SJSA1 (cell line): ENCODE measurements at regions not wholly inside any gene's neighbourhood (a gene's known extent, or its start where the extent isn't known, plus 50 kb on each side); places are given as distances from the start of the nearest gene placed in this dataset.

Experiments used
- DNase-seq, 2 experiments: peaks; one replicate each; pipeline ENCODE4 v3.0.0-alpha.2; 2015 to 2020; ENCODE audit warnings: low spot score in 2 of 2, low read depth in 1 of 2
- H3K27ac ChIP-seq: fragments of 250-450 bp; sonication (Bioruptor Pico); 2 replicates; pipeline ENCODE4 v1.5.1; 2020; ENCODE audit warnings: mild to moderate bottlenecking, moderate library complexity
- H3K27me3 ChIP-seq: fragments of 250-450 bp; sonication (Bioruptor Pico); replicated peaks from 2 replicates; pipeline ENCODE4 v1.5.1; 2020; ENCODE audit warnings: mild to moderate bottlenecking, moderate library complexity
- H3K36me3 ChIP-seq: fragments of 250-450 bp; sonication (Bioruptor Pico); 2 replicates; pipeline ENCODE4 v1.5.1; 2020; ENCODE audit warnings: mild to moderate bottlenecking
- H3K4me1 ChIP-seq: fragments of 250-450 bp; sonication (Bioruptor Pico); replicated peaks from 2 replicates; pipeline ENCODE4 v1.6.1; 2021; ENCODE audit warnings: mild to moderate bottlenecking
- H3K4me3 ChIP-seq: fragments of 250-450 bp; sonication (Bioruptor Pico); 2 replicates; pipeline ENCODE4 v1.5.1; 2020; ENCODE audit warnings: mild to moderate bottlenecking
- H3K9me3 ChIP-seq: fragments of 250-450 bp; sonication (Bioruptor Pico); replicated peaks from 2 replicates; pipeline ENCODE4 v1.5.1; 2020; ENCODE audit warnings: mild to moderate bottlenecking

DNA sequence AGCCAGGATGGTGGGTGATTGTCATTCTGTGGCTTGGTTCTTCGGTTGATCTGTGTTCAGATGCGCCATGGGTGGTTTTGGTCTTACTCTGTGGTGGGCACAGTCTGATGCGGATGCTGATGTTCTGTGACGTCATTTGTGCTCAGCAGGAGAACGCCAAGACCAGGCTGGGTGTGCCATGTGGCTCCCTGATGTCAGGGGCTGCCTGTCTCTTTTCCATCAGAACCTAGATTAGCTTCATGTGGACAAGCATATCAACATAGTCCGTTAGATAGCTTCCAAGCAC is 100.6 kb upstream of the ARL4C start:
- Histone ChIP-seq H3K27me3 (no peaks in the 10 kb centered on the region), H3K27ac (no peak overlapping the region), H3K4me3 (no peak overlapping the region), H3K9me3 (no peaks in the 10 kb centered on the region; the same call in 1 of the 2 replicates), H3K36me3 (no peaks in the 10 kb centered on the region), H3K4me1 (peaks cover 41% of the 10 kb centered on the region)
- DNase-seq = no peak

DNA sequence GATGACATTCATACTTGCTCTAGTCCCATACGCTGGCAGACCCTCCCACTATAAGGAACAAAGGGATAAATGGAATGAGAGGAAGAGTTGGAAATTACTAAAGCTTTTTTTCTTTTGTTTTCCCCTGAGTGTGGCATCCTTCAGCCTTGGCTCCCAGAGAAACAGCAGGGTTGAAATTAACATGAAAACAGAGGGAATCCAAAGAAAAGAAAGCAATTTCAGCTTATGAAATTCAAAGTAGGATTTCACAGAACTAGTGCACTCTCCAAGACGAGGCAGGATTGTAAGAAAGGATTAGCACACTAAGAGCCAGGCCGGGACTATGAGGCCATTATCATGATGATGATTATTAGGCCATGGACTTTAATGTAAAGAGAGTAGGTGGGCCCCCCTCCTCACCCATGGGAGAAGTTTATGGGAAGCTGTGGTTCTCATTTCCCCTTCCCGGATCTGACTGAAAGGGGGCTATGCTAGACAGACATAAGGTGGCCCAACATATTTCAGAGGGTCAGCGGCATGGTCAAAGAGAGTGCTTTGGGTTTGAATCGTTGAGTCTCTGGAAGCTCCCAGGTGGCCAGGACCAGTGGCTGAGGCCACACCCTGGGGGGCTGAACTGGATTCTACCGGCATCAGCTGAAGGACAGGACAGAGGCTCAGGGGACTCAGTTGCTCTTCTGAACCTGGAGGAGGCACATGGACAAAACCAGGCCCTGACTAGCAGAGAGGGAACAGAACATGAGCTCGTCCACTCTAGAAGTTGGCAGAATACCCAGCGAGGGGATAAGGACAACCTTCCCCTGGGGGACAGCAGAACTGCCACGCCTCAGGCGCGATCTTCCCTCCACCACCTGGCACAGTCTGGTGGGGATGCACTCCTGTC is 100.1 kb upstream of the ARL4C start:
- Histone ChIP-seq H3K27me3 (no peaks in the 10 kb centered on the region), H3K4me1 (peaks cover 41% of the 10 kb centered on the region), H3K27ac (peak overlapping the region; percentile 86), H3K4me3 (no peak overlapping the region), H3K36me3 (no peaks in the 10 kb centered on the region), H3K9me3 (no peaks in the 10 kb centered on the region; the same call in 1 of the 2 replicates)
- no peak for DNase-seq

DNA sequence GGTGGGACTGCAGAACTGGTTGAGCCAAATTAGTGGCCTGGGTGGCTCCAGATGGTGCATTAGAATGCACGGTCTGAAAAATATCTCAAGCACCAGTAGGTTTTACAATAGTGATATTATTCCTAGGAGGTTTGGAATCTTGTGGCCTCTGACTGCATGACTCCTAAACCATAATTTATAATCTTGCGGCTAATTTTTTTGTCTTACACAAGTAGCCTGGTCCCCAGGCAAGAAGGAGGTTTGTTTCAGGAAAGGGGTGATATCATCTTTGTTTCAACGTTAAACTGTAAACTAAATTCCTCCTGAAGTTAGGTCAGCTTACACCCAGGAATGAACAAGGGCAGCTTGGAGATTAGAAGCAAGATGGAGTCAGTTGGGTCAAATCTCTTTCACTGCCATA is 98.9 kb upstream of the ARL4C start:
- DNase-seq = peak; percentile 55 to 91
- no peaks in the 10 kb centered on the region for H3K27me3 ChIP-seq
- no peaks in the 10 kb centered on the region for H3K36me3 ChIP-seq
- H3K27ac ChIP-seq = peak overlapping the region; percentile 86
- H3K4me1 ChIP-seq = peaks cover 38% of the 10 kb centered on the region
- H3K9me3 ChIP-seq = no peaks in the 10 kb centered on the region; the same call in 1 of the 2 replicates
- no peak overlapping the region for H3K4me3 ChIP-seq

DNA sequence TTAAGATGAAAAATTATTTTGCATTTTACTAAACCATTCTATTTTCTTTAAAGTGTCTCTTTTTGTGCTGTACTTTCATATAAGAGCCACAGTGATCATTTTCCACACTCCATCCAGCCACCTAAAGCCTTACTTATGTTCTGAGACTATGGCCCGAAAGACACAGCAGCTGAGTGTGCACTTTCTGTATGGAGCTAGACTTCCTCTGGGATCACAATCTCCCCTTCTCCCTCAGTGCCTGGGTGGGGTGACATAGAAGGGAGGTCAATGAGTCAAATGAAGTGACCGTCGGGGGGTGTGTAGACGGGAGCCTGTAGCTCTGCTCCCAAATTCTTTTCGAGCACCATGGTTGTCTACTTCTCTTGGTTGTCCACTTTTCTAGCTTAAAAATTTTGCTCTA is 97.8 kb upstream of the ARL4C start:
- Histone ChIP-seq H3K9me3 (no peaks in the 10 kb centered on the region), H3K27ac (peak overlapping the region; percentile 53), H3K4me1 (peaks cover 38% of the 10 kb centered on the region), H3K36me3 (no peaks in the 10 kb centered on the region), H3K27me3 (no peaks in the 10 kb centered on the region), H3K4me3 (no peak overlapping the region)
- no peak for DNase-seq

DNA sequence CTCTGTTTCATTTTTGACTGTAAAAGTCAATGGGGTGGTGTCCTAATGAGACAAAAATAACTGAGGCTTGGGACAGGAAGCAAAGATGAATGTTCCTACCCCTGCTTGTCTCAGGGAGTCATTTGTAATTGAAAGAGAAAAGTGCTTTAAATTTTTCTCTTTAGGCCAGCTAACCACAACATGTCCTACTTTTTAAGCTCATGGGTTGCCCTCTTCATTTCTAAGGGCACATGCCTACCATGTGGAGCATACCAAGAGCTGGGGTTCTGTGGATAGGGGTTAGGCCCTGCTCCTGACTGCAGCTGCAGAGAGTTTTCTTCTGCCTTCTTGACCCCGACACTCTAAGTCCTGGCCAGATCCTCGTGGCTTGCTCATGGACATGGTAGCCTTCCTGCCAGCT is 96.8 kb upstream of the ARL4C start:
- no peak overlapping the region for H3K4me3 ChIP-seq
- no peaks in the 10 kb centered on the region for H3K9me3 ChIP-seq
- no peaks in the 10 kb centered on the region for H3K27me3 ChIP-seq
- no peaks in the 10 kb centered on the region for H3K36me3 ChIP-seq
- peak overlapping the region; percentile 53 for H3K27ac ChIP-seq
- peak in 1 of 2 experiments; percentile 11 for DNase-seq
- H3K4me1 ChIP-seq = peaks cover 43% of the 10 kb centered on the region

DNA sequence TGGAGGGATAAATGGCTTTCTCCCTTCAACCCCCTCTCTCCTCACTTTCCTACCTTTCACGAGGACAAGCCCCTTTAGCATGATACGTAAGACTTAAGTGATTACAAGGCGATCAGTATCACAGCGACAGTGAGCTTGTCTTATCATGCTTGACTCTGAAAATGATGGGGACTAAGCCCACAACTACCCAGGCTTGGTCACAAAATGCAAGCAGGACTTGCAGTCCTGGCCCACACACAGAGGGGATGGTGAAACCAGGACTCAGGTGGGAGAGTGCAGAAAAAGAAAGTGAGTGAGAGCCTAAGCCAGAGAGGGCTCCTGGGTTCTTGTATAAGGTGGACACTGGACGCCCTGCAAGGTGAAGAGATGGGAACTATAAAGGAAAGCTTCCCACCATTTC is 95.7 kb upstream of the ARL4C start:
- no peak for DNase-seq
- Histone ChIP-seq H3K27me3 (no peaks in the 10 kb centered on the region), H3K9me3 (no peaks in the 10 kb centered on the region), H3K27ac (no peak overlapping the region), H3K4me3 (no peak overlapping the region), H3K36me3 (no peaks in the 10 kb centered on the region), H3K4me1 (peaks cover 54% of the 10 kb centered on the region)

DNA sequence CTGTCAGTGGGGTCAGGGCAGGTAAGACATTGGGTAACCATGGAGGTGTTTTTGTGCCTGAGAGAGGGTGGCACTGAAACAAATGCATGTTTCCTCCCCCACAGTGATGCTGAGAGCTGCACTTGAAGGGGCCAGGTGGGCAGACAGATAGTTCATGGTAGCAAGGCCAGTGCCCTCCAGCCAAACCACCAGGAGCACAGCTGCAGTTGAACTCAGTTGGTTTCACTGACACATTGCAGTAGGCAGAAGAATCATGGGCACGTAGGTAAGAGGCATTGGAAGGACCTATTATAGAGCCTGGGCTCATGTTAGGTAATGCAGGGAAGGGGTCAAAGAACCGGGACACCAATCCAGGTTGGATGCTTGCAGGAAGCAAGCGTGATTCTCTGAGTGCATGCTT is 93.2 kb upstream of the ARL4C start:
- Histone ChIP-seq H3K4me3 (no peak overlapping the region), H3K36me3 (no peaks in the 10 kb centered on the region), H3K27ac (no peak overlapping the region), H3K27me3 (no peaks in the 10 kb centered on the region), H3K9me3 (no peaks in the 10 kb centered on the region), H3K4me1 (peaks cover 50% of the 10 kb centered on the region)
- no peak for DNase-seq

DNA sequence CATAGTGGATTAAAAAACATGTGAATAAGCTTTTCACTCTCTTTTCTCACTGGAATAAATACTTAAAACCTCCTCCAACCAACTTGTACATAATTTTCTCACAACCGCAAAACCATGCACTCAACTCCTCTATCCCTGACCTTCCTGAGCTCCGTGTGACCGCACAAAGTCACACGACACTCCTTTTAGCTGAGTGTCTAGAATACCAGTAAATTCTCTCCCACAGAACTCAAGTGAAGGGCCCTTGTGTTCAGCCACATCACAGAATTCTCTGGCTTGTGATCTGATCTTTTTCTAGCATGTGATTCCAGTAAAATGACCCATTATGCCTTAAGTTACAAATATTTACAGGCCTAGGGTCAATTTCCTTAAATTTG is 91.2 kb upstream of the ARL4C start:
- Histone ChIP-seq H3K4me3 (no peak overlapping the region), H3K9me3 (no peaks in the 10 kb centered on the region), H3K27ac (peak overlapping the region; percentile 84), H3K36me3 (no peaks in the 10 kb centered on the region), H3K27me3 (no peaks in the 10 kb centered on the region), H3K4me1 (peaks cover 32% of the 10 kb centered on the region)
- no peak for DNase-seq

DNA sequence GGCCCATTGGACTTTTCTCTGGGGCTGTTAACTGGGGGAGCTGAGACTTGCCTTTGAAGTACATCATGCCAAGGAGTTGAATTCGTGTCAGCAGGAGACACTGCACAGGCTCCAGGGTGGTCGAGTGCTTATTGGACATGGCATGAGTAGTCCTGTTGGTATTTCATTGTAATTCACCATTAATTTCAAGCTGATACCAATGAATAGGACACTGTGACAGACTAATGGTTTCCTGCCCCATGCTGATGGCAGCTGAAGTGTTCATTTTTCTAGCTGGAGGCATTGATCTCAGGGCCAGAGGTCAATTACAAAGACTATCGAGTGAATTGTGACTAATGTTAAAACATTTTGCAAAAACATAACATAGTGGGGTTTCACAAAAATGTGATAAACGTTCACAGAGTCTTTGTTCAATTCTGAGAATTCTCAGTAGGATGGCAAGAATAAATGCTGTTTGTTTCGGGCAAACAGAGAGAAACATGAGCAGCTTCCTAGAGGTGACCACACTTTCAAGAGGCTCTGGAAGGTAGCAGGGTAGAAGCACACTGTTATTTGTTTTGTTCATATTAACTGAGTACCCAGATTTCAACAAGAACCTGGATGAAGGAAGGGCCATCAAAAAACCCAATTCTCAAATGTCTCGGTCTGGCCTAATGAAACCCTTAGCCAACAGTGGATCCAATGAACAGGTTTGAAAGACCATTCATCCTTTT is 90.6 kb upstream of the ARL4C start:
- no peak overlapping the region for H3K4me3 ChIP-seq
- H3K27me3 ChIP-seq = no peaks in the 10 kb centered on the region
- no peaks in the 10 kb centered on the region for H3K36me3 ChIP-seq
- H3K27ac ChIP-seq = peak overlapping the region; percentile 84
- no peaks in the 10 kb centered on the region for H3K9me3 ChIP-seq
- DNase-seq = peak; percentile 87 to 90
- peaks cover 32% of the 10 kb centered on the region for H3K4me1 ChIP-seq

DNA sequence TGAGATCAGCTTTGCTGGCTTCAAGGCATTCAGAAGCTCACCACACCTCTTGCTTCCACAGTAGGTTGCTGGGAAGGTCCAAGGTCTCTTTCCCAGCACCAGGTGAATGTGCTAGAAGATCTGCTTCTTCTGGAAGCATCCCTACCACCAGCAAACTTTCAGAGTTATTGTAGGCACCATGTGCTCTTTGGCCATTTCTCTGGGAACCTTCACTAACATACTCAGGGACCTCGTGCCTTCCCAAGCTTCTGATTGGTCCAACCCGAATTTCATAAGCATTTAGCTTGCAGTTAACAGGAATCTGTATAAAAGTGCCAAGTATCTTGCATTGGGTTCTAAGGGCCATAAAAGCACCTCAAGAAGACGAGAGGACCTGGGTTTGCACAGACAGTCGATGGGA is 86.5 kb upstream of the ARL4C start:
- Histone ChIP-seq H3K4me3 (no peak overlapping the region), H3K9me3 (no peaks in the 10 kb centered on the region; the same call in 1 of the 2 replicates), H3K27ac (no peak overlapping the region), H3K4me1 (peaks cover 23% of the 10 kb centered on the region), H3K36me3 (no peaks in the 10 kb centered on the region), H3K27me3 (no peaks in the 10 kb centered on the region)
- DNase-seq = no peak

DNA sequence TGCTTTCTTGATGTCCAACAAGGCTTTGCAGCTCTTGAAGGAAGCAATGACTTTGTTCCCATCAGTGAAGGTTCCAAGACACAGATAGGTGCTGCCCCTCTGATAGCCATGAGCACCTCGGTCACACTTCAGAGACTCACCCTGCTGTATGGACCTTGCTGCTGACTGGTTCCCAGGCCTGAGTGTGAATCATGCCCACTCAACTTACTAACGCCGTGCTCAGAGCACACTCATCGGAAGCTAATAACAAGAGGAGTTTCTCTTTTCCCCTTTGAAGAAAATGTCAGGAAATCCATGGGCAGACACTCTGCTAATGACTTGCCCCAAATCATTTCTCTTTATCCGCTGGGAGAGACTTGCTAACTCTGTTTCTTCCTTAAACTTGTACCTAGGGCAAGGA is 83.8 kb upstream of the ARL4C start:
- Histone ChIP-seq H3K36me3 (no peaks in the 10 kb centered on the region), H3K27ac (no peak overlapping the region), H3K4me1 (no peaks in the 10 kb centered on the region; the same call in 1 of the 2 replicates), H3K4me3 (no peak overlapping the region), H3K27me3 (no peaks in the 10 kb centered on the region), H3K9me3 (no peaks in the 10 kb centered on the region; the same call in 1 of the 2 replicates)
- DNase-seq = no peak

DNA sequence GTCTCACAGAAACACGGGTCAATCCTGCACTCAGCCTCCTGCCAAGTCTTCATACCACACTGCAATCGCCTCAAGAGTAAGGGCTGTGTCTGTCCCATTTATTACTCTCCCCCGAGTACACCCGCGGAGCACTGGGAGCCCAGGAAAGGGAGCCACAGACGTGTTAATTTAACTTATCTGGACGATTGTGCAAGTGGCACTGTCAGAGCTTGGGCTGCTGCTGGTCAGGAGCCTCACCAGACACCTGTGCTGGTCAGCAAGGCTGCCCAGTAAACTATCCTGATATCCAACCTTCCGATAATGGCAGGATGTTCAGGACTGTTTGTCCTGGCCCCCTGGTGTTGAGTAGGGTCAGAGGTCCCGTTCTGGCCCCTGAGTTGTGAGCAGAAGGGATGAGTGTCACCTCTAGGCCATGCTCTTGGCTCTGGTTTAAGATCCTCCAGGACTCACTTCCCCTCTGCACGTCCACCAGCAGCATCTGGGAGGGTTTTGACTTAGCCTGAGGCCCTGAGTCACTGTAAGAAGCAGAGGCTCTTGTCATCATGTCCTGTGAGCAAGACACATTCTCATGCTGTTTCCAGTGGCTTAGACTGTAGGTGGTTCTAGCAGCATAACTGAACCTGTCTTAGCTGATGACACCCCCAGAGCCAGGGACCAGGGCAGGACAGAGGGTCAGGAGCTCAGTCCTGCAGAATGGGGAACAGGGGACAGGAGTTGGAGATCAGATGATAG is 82.5 kb upstream of the ARL4C start:
- Histone ChIP-seq H3K27me3 (no peaks in the 10 kb centered on the region), H3K4me3 (no peak overlapping the region), H3K36me3 (no peaks in the 10 kb centered on the region), H3K9me3 (no peaks in the 10 kb centered on the region; the same call in 1 of the 2 replicates), H3K4me1 (no peaks in the 10 kb centered on the region; the same call in 1 of the 2 replicates), H3K27ac (no peak overlapping the region)
- no peak for DNase-seq

DNA sequence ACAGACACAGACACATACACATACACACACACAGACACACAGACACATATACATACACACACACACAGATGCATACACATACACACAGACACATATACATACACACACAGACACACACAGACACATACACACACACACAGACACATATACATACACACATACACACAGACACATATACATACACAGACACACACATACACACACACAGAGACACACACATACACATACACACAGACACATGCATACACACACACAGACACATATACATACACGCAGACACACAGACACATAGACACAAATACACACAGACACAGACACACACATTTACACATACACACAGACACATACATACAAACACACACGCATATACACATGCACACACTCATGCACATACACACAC is 81.5 kb upstream of the ARL4C start:
- no peaks in the 10 kb centered on the region for H3K36me3 ChIP-seq
- no peak overlapping the region for H3K4me3 ChIP-seq
- H3K27me3 ChIP-seq = no peaks in the 10 kb centered on the region
- no peak overlapping the region for H3K27ac ChIP-seq
- H3K4me1 ChIP-seq = no peaks in the 10 kb centered on the region; the same call in 1 of the 2 replicates
- no peak for DNase-seq
- H3K9me3 ChIP-seq = no peaks in the 10 kb centered on the region; the same call in 1 of the 2 replicates

DNA sequence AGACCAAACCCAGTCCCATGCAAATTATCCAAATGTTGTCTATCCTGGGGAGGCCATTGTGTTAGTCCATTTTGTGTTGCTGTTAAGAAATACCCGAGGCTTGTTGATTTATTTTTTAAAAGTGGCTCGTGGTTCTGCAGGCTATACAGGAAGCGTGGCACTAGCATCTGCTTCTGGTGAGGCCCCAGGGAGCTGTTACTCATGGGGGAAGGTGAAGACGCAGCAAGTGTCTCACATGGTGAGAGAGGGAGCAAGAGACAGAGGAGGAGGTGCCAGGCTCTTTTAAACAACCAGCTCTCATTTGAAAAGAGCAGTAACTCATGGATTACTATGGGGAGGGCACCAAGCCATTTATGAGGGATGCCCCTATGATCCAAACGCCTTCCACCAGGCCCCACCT is 80.3 kb upstream of the ARL4C start:
- Histone ChIP-seq H3K27me3 (no peaks in the 10 kb centered on the region), H3K36me3 (no peaks in the 10 kb centered on the region), H3K4me3 (no peak overlapping the region), H3K4me1 (peaks cover under 1% of the 10 kb centered on the region), H3K9me3 (no peaks in the 10 kb centered on the region; the same call in 1 of the 2 replicates), H3K27ac (no peak overlapping the region)
- DNase-seq = no peak
